ENCODE measurements at regions not wholly inside any gene's neighbourhood (a gene's known extent, or its start where the extent isn't known, plus 50 kb on each side); places are given as distances from the start of the nearest gene placed in this dataset.

GRCh38 chr5:57698802-57699201 lies 216.2 kb upstream of the ACTBL2 start:
- TF ChIP-seq POLR2A (IDR thresholded peaks at IDR 0.05): no peak
- TF ChIP-seq CTCF (IDR thresholded peaks at IDR 0.05): no peak

Measured in lower leg skin (tissue), 3 donors.